HG03097 (cell line): ENCODE measurements at regions not wholly inside any gene's neighbourhood (a gene's known extent, or its start where the extent isn't known, plus 50 kb on each side); places are given as distances from the start of the nearest gene placed in this dataset.

Experiments
- ATAC-seq: cut with Tn5 transposase; IDR thresholded peaks from one replicate; pipeline ENCODE4 v1.9.1; 2021; ENCODE audit not compliant: unreplicated experiment, low FRiP score

DNA sequence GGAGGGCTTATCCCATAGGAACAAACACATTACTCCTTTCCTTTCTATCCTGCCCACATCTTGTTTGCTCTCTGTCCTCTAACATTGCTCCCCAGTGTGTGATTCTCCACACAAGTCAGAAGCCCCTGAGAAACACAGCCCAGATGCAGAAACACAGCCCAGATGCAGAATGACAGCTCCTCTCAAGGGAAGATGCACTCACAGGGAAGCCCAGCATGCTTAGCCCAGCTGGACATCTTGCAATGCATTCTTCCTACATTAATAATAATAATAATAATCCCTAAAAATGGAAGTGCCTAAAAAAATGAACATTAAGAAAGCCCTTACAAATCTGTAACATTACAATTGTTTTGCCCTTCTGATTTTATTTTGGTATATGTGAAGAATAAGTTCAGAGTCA is 172.1 kb downstream of the CBLN2 start:
- no peak for ATAC-seq

DNA sequence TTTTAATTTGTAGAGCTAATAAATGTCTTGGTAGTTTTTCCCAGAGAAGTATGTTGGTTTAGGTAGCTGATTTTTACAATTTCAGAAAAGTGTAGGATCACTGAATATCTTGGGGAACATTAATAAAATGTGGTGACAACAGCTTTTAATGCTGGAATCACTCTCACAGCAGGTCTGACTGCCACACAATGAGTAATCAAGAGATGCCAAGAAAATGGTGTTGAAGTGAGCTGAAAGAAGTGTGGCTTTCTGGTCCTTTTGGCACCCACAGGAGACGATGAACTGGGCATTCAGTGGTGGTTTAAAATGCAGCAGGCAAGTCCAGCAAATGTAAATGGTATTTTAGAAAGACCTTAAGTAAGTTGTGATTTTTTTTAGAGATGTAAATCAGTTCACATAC is 175.8 kb downstream of the CBLN2 start:
- no peak for ATAC-seq

- ATAC-seq = no peak
Observed at GRCh38 chr18:72360634-72361033, 183.5 kb downstream of the CBLN2 start.

GRCh38 chr18:72342933-72343332 is 201.2 kb downstream of the CBLN2 start:
- no peak for ATAC-seq

DNA sequence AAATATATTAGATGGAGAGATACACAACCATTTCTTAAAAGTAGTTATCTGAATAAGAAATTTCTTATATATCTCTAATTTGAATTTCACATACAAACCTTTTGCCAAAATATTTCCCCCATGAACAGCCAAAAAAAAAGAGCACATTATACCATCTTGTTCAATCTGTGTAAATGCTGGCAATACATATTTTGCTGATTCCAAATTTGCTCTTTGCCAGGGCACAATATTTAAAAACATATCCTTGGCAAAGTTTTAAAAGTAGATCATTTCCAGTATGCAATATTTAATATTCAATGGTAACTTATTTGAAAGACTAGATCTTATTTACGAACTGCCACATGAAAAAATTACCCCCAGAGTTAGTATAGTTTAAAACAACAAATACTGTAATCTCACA is 204.2 kb downstream of the CBLN2 start:
- no peak for ATAC-seq

DNA sequence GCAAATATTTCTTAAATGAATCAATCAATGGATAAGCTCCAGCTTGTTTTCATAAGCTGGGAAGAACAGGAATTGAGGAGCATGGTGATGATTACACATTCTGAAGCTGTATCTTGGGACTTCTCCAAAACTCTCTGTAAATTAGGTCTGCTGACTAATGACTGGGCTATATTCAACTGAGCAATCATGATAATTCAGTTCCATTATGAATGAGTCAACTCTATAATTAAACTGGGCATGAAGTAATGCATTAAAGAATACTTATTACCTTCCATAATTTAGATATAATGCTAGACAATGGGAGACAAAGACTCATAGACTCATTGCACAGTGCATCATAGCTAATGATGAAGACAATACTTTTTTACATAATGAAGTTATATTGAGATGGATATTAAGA is 207.4 kb downstream of the CBLN2 start:
- no peak for ATAC-seq

- no peak for ATAC-seq
Observed at GRCh38 chr18:72329533-72329932, 214.6 kb downstream of the CBLN2 start.

- no peak for ATAC-seq
Observed at GRCh38 chr18:72325307-72325706, 218.8 kb downstream of the CBLN2 start.

DNA sequence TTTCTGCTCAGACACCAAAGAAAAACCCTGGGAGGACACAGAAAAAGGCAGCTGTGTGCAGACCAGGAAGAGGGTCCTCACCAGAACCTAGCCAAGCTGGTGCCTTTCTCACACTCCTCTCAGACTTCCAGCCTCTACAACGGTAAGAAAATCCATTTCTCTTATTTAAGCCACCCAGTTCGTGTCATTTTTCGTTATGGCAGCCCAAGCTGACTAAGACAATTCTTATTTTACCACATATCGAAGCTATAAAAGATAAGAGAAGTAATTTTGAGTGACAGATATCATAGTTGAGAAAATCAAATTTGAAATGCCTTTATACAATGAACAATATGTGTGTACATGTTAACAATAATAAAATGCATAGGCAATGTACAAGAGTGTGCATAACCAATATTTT is 219.5 kb downstream of the CBLN2 start:
- no peak for ATAC-seq

DNA sequence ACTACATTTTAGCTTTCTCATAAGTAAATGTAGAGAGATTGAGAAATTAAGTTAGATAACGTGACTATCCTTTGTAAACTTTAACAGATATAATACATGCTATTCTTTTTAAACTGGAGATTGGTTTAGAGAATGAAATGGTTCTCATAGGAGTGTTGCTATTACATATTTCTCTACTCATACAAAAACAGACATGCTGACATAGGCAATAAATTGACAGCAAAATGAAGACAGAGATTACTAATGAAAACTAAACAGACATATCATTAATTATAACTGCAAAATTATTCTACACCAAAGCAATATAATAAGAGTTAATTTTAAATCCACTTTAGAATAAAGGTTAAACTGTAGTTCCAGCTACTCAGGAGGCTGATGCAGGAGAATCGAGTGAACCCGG is 227.6 kb downstream of the CBLN2 start:
- no peak for ATAC-seq

GRCh38 chr18:72283148-72283925 is 260.8 kb downstream of the CBLN2 start:
- ATAC-seq = no peak

GRCh38 chr18:72273025-72273424 is 271.1 kb downstream of the CBLN2 start:
- no peak for ATAC-seq

DNA sequence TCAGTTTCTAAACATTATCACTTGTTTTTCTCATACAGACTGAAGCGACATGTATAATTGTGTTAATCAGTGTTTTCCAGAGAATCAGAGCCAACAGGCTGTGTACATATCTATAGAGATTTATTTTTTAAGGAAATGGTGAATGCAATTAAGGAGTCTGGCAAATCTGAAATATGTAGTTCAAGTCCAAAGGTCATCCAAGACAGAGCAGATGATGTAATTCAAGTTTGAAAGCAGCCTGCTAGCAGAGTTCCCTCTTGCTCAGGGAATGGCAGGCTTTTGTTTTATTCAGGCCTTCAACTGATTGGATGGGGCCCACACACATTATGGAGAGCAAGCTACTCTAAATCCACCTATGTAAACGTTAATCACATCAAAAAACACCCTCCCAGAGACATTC is 282.6 kb downstream of the CBLN2 start:
- no peak for ATAC-seq

- ATAC-seq = no peak
Observed at GRCh38 chr18:72246076-72246475, 298.1 kb downstream of the CBLN2 start.

GRCh38 chr18:72235422-72235821 is 308.7 kb downstream of the CBLN2 start:
- no peak for ATAC-seq

- ATAC-seq = no peak
Observed at GRCh38 chr18:72233106-72233505, 311.0 kb downstream of the CBLN2 start.

DNA sequence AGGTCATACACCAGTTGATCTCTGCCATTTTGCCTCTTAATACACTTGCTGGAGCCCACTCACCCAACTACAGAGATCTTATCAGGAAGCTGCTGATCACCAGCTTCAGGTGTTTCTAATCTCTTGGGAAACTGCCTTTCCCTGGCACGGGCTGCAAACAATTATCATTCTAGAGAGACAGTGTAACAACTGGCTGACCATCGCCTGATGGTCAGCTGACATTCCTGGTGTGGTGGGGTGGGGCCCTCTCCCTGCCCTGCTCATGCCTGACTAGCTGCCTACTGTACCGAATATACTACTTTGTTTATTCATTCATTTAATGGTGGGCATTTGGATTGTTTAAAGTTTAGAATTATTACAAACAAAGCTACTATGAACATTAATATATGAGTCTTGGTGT is 311.5 kb downstream of the CBLN2 start:
- no peak for ATAC-seq

- ATAC-seq = no peak
Observed at GRCh38 chr18:72225958-72226357, 318.2 kb downstream of the CBLN2 start.

DNA sequence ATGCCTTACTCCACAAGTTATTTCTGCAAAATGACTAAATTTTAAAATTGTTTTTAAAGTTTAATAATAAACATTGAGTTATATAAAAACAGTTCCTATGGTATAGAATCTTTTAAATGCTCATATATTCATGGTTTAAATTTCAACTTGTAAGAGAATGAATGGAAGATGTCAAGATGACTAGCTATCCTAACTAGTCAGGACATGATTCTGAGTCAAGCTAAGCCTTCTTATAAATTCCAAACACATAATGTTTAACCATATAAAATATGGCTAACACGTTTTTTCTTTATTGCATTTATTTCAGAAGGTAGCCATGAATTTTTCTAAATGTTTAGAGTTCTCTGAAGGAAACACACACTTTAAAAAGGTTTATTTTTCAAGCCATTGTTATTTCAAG is 320.4 kb downstream of the CBLN2 start:
- no peak for ATAC-seq

DNA sequence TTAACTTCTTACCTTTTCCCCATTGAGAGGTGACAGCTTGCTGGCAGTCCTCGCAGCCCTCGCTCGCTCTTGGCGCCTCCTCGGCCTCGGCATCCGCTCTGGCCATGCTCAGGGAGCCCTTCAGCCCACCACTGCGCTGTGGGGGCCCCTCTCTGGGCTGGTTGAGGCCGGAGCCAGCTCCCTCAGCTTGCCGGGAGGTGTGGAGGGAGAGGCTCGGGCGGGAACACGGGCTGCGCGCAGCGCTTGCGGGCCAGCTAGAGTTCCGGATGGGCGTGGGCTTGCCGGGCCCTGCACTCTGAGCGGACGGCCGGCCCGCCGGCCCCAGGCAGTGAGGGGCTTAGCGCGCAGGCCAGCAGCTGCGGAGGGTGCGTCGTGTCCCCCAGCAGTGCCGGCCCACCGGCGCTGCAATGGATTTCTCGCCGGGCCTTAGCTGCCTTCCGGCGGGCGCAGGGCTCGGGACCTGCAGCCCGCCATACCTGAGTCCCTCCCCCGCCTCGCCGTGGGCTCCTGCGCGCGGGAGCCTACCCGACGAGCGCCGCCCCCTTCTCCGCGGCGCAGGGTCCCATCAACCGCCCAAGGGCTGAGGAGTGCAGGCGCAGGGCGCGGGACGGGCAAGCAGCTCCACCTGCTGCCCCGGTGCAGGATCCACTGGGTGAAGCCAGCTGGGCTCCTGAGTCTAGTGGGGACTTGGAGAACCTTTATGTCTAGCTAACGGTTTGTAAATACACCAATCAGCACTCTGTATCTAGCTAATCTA is 335.0 kb downstream of the CBLN2 start:
- ATAC-seq = no peak

GRCh38 chr18:72207280-72207679 is 336.9 kb downstream of the CBLN2 start:
- no peak for ATAC-seq

DNA sequence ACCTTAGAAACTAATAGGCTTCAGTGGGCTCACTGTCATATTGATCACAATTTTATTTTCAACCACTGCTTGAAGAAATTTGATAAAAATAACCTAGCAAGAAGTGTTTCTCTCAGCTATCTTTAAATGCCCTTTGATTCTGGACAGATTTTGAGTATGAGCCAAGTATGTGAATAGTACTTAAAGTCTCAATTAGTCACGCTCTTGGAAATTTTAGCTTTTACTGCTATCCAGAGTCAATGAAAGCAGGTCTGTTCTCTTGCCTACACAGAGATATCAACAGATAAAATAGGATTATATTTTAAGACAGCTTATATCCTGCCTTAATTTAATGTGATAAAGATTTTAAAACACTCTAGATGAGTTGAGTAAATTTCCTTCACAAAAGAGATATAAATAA is 337.3 kb downstream of the CBLN2 start:
- ATAC-seq = no peak
